ENCODE measurements at regions not wholly inside any gene's neighbourhood (a gene's known extent, or its start where the extent isn't known, plus 50 kb on each side); places are given as distances from the start of the nearest gene placed in this dataset.

DNA sequence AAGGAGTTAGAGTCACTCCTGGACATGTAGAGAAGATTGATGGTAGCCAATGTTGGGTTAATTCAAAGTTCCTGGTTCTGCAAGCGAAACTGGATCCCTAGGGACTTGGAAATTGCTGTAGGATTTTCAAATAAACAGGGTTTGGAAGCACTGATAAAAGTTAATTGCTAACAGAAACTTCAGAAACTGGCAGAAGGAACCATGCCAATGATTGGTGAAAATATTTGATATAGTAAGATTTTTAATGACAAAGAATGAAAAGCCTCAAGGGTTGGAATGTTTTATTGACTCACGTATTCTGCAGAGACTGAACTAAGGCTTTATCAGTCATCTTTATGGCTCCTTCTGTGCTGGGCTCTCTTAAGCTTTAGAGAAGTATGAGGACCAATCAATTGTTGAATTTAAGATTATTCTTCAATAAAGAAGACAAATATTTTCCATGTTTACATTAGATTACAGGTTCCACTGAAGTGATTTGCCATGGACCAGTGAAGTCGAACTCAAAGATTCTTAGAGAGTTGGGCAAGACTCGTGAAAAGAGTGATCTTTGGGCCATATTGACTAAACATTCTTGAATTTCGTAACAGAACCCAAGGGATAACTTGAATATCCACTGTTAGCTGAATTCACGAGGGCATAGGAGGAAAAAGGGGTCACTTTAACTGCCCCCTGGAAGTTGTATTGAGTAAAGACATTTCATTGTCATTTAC is 371.4 kb downstream of the HDGFL1 start:
- Histone ChIP-seq H3K27ac (ENCODE audit: low read length) (no peak overlapping the region), H2AFZ (ENCODE audit: low read depth, low read length) (no peak overlapping the region), H4K20me1 (ENCODE audit: insufficient read depth, low read length) (no peaks in the 10 kb centered on the region), H3K36me3 (replicated peaks; ENCODE audit: low read depth, low read length) (no peaks in the 10 kb centered on the region), H3K4me2 (ENCODE audit: low read length) (no peak overlapping the region), H3K9ac (ENCODE audit: low read length) (no peak overlapping the region), H3K9me3 (ENCODE audit: insufficient read depth, low read length) (no peaks in the 10 kb centered on the region), H3K4me1 (ENCODE audit: low read length) (no peaks in the 10 kb centered on the region), H3K27me3 (ENCODE audit: low read depth, low read length) (no peaks in the 10 kb centered on the region), H3K4me3 (ENCODE audit: low read length) (no peak overlapping the region), H3K79me2 (ENCODE audit: low read length) (no peaks in the 10 kb centered on the region)
- no peak for TF ChIP-seq EZH2phosphoT487 (IDR thresholded peaks at IDR 0.05; ENCODE audit: low read depth)

DNA sequence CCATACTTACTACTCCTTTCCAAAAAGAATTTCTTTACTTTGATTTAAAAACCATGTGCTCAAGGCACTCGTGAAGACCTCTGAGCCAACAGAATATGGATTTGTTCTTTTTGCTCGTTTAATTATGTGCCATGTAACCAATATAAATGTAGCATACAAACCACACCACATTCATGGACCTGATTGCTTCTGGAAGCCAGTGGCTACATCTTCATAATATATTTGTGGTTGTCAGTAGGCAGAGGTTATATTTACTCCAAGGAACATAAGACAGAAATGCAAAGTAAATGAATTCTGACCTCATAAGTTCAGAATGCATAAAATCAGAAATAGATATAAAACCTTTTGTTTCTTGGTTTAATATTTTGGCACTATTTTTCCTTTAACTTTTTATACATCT is 373.0 kb downstream of the HDGFL1 start:
- no peaks in the 10 kb centered on the region for H3K4me1 ChIP-seq (ENCODE audit: low read length)
- H3K9me3 ChIP-seq (ENCODE audit: insufficient read depth, low read length): no peaks in the 10 kb centered on the region
- TF ChIP-seq EZH2phosphoT487 (IDR thresholded peaks at IDR 0.05; ENCODE audit: low read depth): no peak
- no peak for TF ChIP-seq CTCF (IDR thresholded peaks at IDR 0.05; ENCODE audit: low read depth, low read length)
- no peak overlapping the region for H3K27ac ChIP-seq (ENCODE audit: low read length)
- H3K4me3 ChIP-seq (ENCODE audit: low read length): no peak overlapping the region
- no peaks in the 10 kb centered on the region for H4K20me1 ChIP-seq (ENCODE audit: insufficient read depth, low read length)
- H3K36me3 ChIP-seq (replicated peaks; ENCODE audit: low read depth, low read length): no peaks in the 10 kb centered on the region
- no peaks in the 10 kb centered on the region for H3K79me2 ChIP-seq (ENCODE audit: low read length)
- H3K9ac ChIP-seq (ENCODE audit: low read length): no peak overlapping the region
- H3K4me2 ChIP-seq (ENCODE audit: low read length): no peak overlapping the region
- no peak overlapping the region for H2AFZ ChIP-seq (ENCODE audit: low read depth, low read length)
- no peaks in the 10 kb centered on the region for H3K27me3 ChIP-seq (ENCODE audit: low read depth, low read length)

- H3K9ac ChIP-seq (ENCODE audit: low read length): no peak overlapping the region
- no peaks in the 10 kb centered on the region for H3K79me2 ChIP-seq (ENCODE audit: low read length)
- no peak overlapping the region for H2AFZ ChIP-seq (ENCODE audit: low read depth, low read length)
- no peaks in the 10 kb centered on the region for H3K36me3 ChIP-seq (replicated peaks; ENCODE audit: low read depth, low read length)
- TF ChIP-seq CTCF (IDR thresholded peaks at IDR 0.05; ENCODE audit: low read depth, low read length): no peak
- TF ChIP-seq EZH2phosphoT487 (IDR thresholded peaks at IDR 0.05; ENCODE audit: low read depth): no peak
- H3K4me2 ChIP-seq (ENCODE audit: low read length): no peak overlapping the region
- H4K20me1 ChIP-seq (ENCODE audit: insufficient read depth, low read length): no peaks in the 10 kb centered on the region
- H3K27me3 ChIP-seq (ENCODE audit: low read depth, low read length): no peaks in the 10 kb centered on the region
- H3K27ac ChIP-seq (ENCODE audit: low read length): no peak overlapping the region
- H3K9me3 ChIP-seq (ENCODE audit: insufficient read depth, low read length): no peaks in the 10 kb centered on the region
- no peaks in the 10 kb centered on the region for H3K4me1 ChIP-seq (ENCODE audit: low read length)
- no peak overlapping the region for H3K4me3 ChIP-seq (ENCODE audit: low read length)
These were observed 374.0 kb downstream of the HDGFL1 start for GRCh38 chr6:22943327-22943726.

- Histone ChIP-seq H3K4me1 (ENCODE audit: low read length) (0 out of 2 replicates have a peak, but pooled peaks cover under 1% of the 10 kb centered on the region), H3K36me3 (replicated peaks; ENCODE audit: low read depth, low read length) (no peaks in the 10 kb centered on the region), H3K9me3 (ENCODE audit: insufficient read depth, low read length) (no peaks in the 10 kb centered on the region), H3K79me2 (ENCODE audit: low read length) (no peaks in the 10 kb centered on the region), H3K4me2 (ENCODE audit: low read length) (no peak overlapping the region), H3K27me3 (ENCODE audit: low read depth, low read length) (no peaks in the 10 kb centered on the region), H2AFZ (ENCODE audit: low read depth, low read length) (no peak overlapping the region), H3K4me3 (ENCODE audit: low read length) (no peak overlapping the region), H4K20me1 (ENCODE audit: insufficient read depth, low read length) (no peaks in the 10 kb centered on the region), H3K27ac (ENCODE audit: low read length) (no peak overlapping the region), H3K9ac (ENCODE audit: low read length) (no peak overlapping the region)
- no peak for TF ChIP-seq EZH2phosphoT487 (IDR thresholded peaks at IDR 0.05; ENCODE audit: low read depth)
- TF ChIP-seq CTCF (IDR thresholded peaks at IDR 0.05; ENCODE audit: low read depth, low read length): no peak
These were observed 380.6 kb downstream of the HDGFL1 start for GRCh38 chr6:22949967-22950366.

Measured in OCI-LY3 (cell line).